Activated naive CD4-positive, alpha-beta T cell treated with anti-CD3 and anti-CD28 coated beads for 36 hours (primary cell): ENCODE measurements at regions not wholly inside any gene's neighbourhood (a gene's known extent, or its start where the extent isn't known, plus 50 kb on each side); places are given as distances from the start of the nearest gene placed in this dataset.

ENCODE experiments used
- CTCF ChIA-PET: fragments of 350-600 bp; sonication (Branson Sonifier 250); formaldehyde crosslinking; loops from one replicate; lab custom pipeline; 2021; ENCODE audit warnings: antibody characterized with exemption; lab: Charles Lee
- DNase-seq: peaks from one replicate; pipeline ENCODE4 v3.0.0-alpha.2; 2020
- H3K27ac Mint-ChIP-seq: one replicate; pipeline ENCODE4 v1.8.0; 2021; ENCODE audit warnings: mild to moderate bottlenecking, mixed read lengths
- H3K27me3 Mint-ChIP-seq: one replicate; pipeline ENCODE4 v1.8.0; 2021; ENCODE audit warnings: low read depth, mixed read lengths
- H3K36me3 Mint-ChIP-seq: one replicate; pipeline ENCODE4 v1.8.0; 2021; ENCODE audit warnings: low read depth, mixed read lengths
- H3K4me1 Mint-ChIP-seq: one replicate; pipeline ENCODE4 v1.8.0; 2021; ENCODE audit warnings: low read depth, mixed read lengths
- H3K4me3 Mint-ChIP-seq: one replicate; pipeline ENCODE4 v1.8.0; 2021; ENCODE audit warnings: mild to moderate bottlenecking, moderate library complexity, mixed read lengths
- H3K9me3 Mint-ChIP-seq: one replicate; pipeline ENCODE4 v1.8.0; 2021; ENCODE audit warnings: mixed read lengths
- intact Hi-C: fragments of 100-400 bp; cut with micrococcal nuclease; formaldehyde crosslinking; loops from one replicate; pipeline ENCODE4 v1.15.1; 2023

DNA sequence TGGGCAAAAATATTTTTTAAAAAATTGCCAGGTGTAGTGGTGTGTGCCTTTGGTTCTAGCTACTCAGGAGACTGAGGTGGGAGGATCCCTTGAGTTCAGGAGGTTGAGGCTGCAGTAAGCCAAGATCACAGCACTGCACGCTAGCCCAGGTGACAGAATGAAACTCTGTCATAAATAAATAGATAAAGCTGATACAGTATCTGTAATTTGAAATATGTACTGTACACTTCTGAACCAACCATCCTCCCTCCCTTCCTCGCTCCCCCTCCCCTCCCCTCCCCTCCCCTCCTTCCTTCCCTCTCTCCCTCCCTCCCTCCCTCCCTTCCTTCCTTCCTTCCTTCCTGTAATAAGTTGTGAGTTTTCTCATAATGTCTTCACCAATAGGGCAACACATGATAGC, 208.4 kb upstream of the RBFOX1 start:
- peaks cover 7% of the 10 kb centered on the region for H3K9me3 Mint-ChIP-seq
- no peaks in the 10 kb centered on the region for H3K36me3 Mint-ChIP-seq
- no peaks in the 10 kb centered on the region for H3K4me1 Mint-ChIP-seq
- DNase-seq, result no peak
- H3K4me3 Mint-ChIP-seq, result no peak overlapping the region
- no peaks in the 10 kb centered on the region for H3K27me3 Mint-ChIP-seq
- intact Hi-C loops, result no loop called here
- CTCF ChIA-PET, result no interaction called here
- H3K27ac Mint-ChIP-seq, result no peak overlapping the region

DNA sequence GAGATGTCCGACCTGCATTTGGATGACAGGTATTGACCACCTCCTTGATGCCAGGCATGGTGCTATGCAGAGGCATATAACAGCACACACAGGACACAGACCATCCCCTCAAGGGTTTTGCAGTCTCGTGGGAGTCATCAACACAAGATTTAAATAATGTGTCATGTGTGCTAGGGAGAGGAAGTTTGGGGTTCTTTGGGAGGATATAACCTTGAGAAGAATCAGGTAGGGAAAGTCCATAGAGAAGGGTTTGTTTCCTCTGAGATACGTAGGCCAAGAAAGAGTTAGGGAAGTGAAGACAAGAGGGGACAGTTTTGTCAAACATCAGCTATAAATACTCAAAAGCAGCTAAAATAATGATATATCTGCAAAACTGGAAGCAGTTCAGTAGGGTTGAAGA, 215.9 kb upstream of the RBFOX1 start:
- Mint-ChIP-seq H3K4me3 (no peak overlapping the region), H3K27me3 (no peaks in the 10 kb centered on the region), H3K9me3 (peaks cover 4% of the 10 kb centered on the region), H3K27ac (no peak overlapping the region), H3K36me3 (no peaks in the 10 kb centered on the region), H3K4me1 (no peaks in the 10 kb centered on the region)
- intact Hi-C loops, result no loop called here
- CTCF ChIA-PET, result no interaction called here
- DNase-seq, result no peak

- DNase-seq, result no peak
- no peak overlapping the region for H3K27ac Mint-ChIP-seq
- no peaks in the 10 kb centered on the region for H3K27me3 Mint-ChIP-seq
- no peaks in the 10 kb centered on the region for H3K4me1 Mint-ChIP-seq
- peaks cover 4% of the 10 kb centered on the region for H3K9me3 Mint-ChIP-seq
- H3K36me3 Mint-ChIP-seq, result no peaks in the 10 kb centered on the region
- H3K4me3 Mint-ChIP-seq, result no peak overlapping the region
- intact Hi-C loops, result no loop called here
- CTCF ChIA-PET, result no interaction called here
Observed at GRCh38 chr16:7115898-7116297, 216.7 kb upstream of the RBFOX1 start.

DNA sequence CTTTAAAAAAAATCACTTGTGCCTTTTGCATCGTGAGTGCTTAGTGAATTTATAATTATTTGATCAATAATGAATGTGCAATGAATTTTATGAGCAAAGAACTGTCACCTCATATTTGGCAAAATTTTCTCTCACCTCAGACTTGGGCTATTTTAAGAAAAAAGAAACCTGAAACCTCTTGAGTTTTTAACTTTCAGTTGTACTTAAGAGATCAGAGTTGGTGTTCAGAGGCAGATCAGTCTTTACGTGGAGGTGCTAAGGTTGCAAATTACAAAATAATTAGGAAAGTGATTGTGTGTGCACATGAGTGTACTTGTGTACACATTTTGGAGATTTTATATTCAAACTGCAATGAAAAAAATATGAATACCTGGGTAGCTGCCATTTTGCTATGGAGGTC, 218.7 kb upstream of the RBFOX1 start:
- intact Hi-C loops, result no loop called here
- Mint-ChIP-seq H3K27ac (no peak overlapping the region), H3K9me3 (peaks cover 4% of the 10 kb centered on the region), H3K4me1 (no peaks in the 10 kb centered on the region), H3K36me3 (no peaks in the 10 kb centered on the region), H3K27me3 (no peaks in the 10 kb centered on the region), H3K4me3 (no peak overlapping the region)
- no peak for DNase-seq
- CTCF ChIA-PET, result no interaction called here

- Mint-ChIP-seq H3K27me3 (no peaks in the 10 kb centered on the region), H3K27ac (no peak overlapping the region), H3K9me3 (peaks cover 7% of the 10 kb centered on the region), H3K4me3 (no peak overlapping the region), H3K36me3 (no peaks in the 10 kb centered on the region), H3K4me1 (no peaks in the 10 kb centered on the region)
- no peak for DNase-seq
- CTCF ChIA-PET, result no interaction called here
- intact Hi-C loops, result no loop called here
Observed at GRCh38 chr16:7113395-7113794, 219.2 kb upstream of the RBFOX1 start.

DNA sequence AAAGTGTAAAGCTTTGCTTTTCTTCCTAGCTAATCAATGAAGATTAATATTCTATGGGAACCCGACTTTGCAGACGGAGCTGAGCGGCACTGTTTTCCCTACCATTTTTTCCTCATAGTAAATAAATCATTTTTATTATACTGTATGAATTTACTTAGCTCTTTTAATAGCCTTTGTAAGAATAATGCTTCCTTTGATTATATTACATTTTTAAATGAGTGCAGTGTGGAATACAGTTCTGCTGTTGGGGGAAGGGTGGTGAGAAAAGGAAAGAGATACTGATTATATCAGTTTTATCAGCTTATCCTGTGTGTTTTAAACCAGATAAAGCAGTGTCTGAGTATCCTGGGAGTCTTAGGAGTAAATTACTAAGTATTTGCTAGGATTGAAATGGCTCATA, 221.4 kb upstream of the RBFOX1 start:
- Mint-ChIP-seq H3K4me3 (no peak overlapping the region), H3K36me3 (no peaks in the 10 kb centered on the region), H3K4me1 (no peaks in the 10 kb centered on the region), H3K9me3 (peaks cover 2% of the 10 kb centered on the region), H3K27ac (no peak overlapping the region), H3K27me3 (no peaks in the 10 kb centered on the region)
- CTCF ChIA-PET, result interaction anchor here (0.7 kb wide), 1 partner anchor 245 kb away, joined by 4 read pairs; no protein-coding TSS in a partner anchor
- intact Hi-C loops, result no loop called here
- no peak for DNase-seq

DNA sequence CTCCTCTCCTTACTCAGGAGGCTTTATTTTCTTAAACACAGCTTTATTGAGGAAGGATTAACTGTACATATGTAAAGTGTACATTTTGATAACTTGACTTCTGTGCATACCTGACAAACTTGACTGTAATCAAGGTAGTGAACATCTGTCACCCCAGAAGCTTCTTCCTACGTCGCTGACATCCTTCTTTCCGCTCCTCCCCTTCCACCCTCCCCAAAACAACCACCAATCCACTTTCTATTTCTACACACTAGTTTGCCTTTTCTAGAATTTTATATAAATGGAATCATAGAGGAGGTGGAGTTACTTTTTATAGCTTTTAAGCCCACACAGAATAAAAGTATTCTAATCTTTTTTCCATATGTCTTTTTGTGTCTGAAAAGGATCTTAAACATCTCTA, 225.2 kb upstream of the RBFOX1 start:
- no peak for DNase-seq
- H3K4me1 Mint-ChIP-seq, result no peaks in the 10 kb centered on the region
- H3K36me3 Mint-ChIP-seq, result no peaks in the 10 kb centered on the region

GRCh38 chr16:7103056-7103455, 229.6 kb upstream of the RBFOX1 start:
- H3K9me3 Mint-ChIP-seq, result no peaks in the 10 kb centered on the region
- no peaks in the 10 kb centered on the region for H3K4me1 Mint-ChIP-seq
- H3K27me3 Mint-ChIP-seq, result no peaks in the 10 kb centered on the region
- H3K4me3 Mint-ChIP-seq, result no peak overlapping the region
- no peak for DNase-seq
- no peaks in the 10 kb centered on the region for H3K36me3 Mint-ChIP-seq
- CTCF ChIA-PET, result interaction anchor here (0.6 kb wide), 1 partner anchor 1582 kb away, joined by 5 read pairs; no protein-coding TSS in a partner anchor
- H3K27ac Mint-ChIP-seq, result no peak overlapping the region
- intact Hi-C loops, result no loop called here

More for the DNA sequence above, 225.2 kb upstream of the RBFOX1 start:
- Mint-ChIP-seq H3K4me3 (no peak overlapping the region), H3K9me3 (peaks cover 2% of the 10 kb centered on the region), H3K27me3 (no peaks in the 10 kb centered on the region), H3K27ac (no peak overlapping the region)
- CTCF ChIA-PET, result no interaction called here
- intact Hi-C loops, result no loop called here

DNA sequence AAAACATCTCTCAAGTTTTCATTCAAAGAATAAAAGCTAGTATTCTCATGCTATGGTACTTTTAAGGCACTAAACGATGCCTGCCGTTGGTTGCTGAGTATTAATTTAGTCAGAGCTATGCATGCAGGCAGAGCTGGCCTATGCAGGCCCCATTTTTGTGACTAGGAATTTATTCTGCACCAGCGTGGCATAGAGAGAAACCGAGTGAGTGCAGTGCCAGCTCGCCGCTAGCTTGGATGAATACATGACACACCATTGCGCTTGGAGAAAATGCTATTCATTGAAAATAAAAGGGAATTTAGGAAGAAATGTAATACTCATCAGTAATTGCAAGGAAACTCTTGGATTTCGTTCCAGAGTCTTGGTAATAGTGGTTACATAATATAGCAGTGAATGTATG, 231.6 kb upstream of the RBFOX1 start:
- no peak overlapping the region for H3K27ac Mint-ChIP-seq
- no peaks in the 10 kb centered on the region for H3K4me1 Mint-ChIP-seq
- no peaks in the 10 kb centered on the region for H3K36me3 Mint-ChIP-seq
- no peak for DNase-seq
- peaks cover 2% of the 10 kb centered on the region for H3K9me3 Mint-ChIP-seq
- no peak overlapping the region for H3K4me3 Mint-ChIP-seq
- intact Hi-C loops, result no loop called here
- peaks cover 2% of the 10 kb centered on the region for H3K27me3 Mint-ChIP-seq
- CTCF ChIA-PET, result no interaction called here

- Mint-ChIP-seq H3K9me3 (peaks cover 8% of the 10 kb centered on the region), H3K36me3 (no peaks in the 10 kb centered on the region), H3K27me3 (peaks cover 2% of the 10 kb centered on the region), H3K27ac (no peak overlapping the region), H3K4me3 (no peak overlapping the region), H3K4me1 (no peaks in the 10 kb centered on the region)
- CTCF ChIA-PET, result no interaction called here
- no peak for DNase-seq
- intact Hi-C loops, result no loop called here
Observed at GRCh38 chr16:7097518-7097917, 235.1 kb upstream of the RBFOX1 start.

DNA sequence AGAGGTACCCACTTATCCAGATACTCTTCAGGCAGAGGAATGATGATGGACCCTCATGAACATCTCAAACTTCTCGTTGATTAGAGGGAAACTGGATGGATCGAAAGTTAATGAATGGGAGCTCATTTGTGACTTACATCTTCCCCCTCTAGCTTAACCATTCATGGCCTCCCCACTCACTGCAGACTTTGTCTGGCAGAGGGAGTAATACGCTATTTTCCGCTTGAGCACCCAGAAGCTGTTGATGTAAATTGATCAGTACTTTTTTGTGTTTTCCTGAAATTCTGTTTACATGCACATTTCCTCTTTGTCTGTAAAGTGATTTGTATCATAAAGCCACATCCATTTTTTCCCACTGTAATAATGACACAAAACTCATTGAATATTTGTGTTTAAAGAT, 239.1 kb upstream of the RBFOX1 start:
- no peak overlapping the region for H3K27ac Mint-ChIP-seq
- CTCF ChIA-PET, result interaction anchor here (0.5 kb wide), 1 partner anchor 150 kb away, joined by 3 read pairs; no protein-coding TSS in a partner anchor
- H3K27me3 Mint-ChIP-seq, result peaks cover 2% of the 10 kb centered on the region
- H3K9me3 Mint-ChIP-seq, result peaks cover 8% of the 10 kb centered on the region
- no peaks in the 10 kb centered on the region for H3K36me3 Mint-ChIP-seq
- intact Hi-C loops, result no loop called here
- no peak overlapping the region for H3K4me3 Mint-ChIP-seq
- no peaks in the 10 kb centered on the region for H3K4me1 Mint-ChIP-seq
- DNase-seq, result no peak

DNA sequence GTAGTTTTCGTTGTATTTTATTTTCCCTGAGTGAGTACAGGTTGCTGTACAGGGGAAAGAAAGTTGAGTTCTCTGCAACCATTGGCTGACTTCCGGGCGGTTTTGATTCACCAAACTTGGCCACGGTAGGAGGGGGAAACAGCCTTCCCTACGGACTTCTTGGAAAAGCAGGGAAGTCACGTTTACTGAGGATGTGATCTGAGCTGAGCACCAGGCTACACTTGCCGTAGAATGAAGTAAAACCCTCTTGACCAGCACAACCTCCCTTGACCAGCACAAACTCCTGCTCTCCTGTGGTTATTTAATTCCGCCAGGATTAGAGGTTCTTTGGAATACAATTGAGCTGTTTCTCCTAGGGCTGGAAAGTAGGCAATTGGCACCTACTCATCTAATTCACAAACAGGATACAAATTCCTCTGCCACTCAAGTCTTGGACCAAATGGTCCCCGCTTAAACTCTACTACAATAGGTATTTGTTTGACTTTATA, 242.0 kb upstream of the RBFOX1 start:
- no peak overlapping the region for H3K4me3 Mint-ChIP-seq
- H3K27me3 Mint-ChIP-seq, result peaks cover 4% of the 10 kb centered on the region
- no peak overlapping the region for H3K27ac Mint-ChIP-seq
- H3K9me3 Mint-ChIP-seq, result peaks cover 12% of the 10 kb centered on the region
- intact Hi-C loops, result no loop called here
- CTCF ChIA-PET, result no interaction called here
- peaks cover 1% of the 10 kb centered on the region for H3K36me3 Mint-ChIP-seq
- no peaks in the 10 kb centered on the region for H3K4me1 Mint-ChIP-seq
- no peak for DNase-seq

DNA sequence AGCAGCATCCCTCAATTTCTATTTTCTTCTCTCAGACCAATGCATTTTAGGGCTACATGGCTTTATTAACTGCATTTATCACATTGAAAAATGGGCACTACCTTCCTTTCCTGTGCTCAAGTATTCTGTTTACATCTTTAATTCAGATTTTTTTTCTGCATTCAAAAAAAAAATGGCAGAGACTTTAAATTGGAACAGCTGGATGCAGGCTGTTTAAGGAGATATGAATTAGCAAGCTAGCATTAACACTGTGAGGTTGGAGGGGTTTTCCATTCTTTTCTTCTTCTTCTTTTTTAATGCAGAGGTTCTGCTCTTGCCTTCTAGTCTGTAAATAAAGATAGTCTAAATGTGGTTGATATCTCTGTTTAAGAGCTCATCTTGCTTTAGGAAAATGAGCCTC, 242.9 kb upstream of the RBFOX1 start:
- Mint-ChIP-seq H3K27me3 (peaks cover 4% of the 10 kb centered on the region), H3K4me3 (no peak overlapping the region), H3K36me3 (peaks cover 1% of the 10 kb centered on the region), H3K4me1 (no peaks in the 10 kb centered on the region), H3K9me3 (peaks cover 12% of the 10 kb centered on the region), H3K27ac (no peak overlapping the region)
- intact Hi-C loops, result no loop called here
- DNase-seq, result no peak
- CTCF ChIA-PET, result interaction anchor here (0.6 kb wide), 1 partner anchor 61 kb away, joined by 3 read pairs; no protein-coding TSS in a partner anchor
